ENCODE measurements at regions not wholly inside any gene's neighbourhood (a gene's known extent, or its start where the extent isn't known, plus 50 kb on each side); places are given as distances from the start of the nearest gene placed in this dataset.
"Not testable (repeated sequence)": the region's sequence is repeated elsewhere in the genome, so short reads cannot be mapped to it uniquely, and the experiment has no call there.

GRCh38 chr5:3481175-3481574 lies 114.5 kb upstream of the IRX1 start:
- DNase-seq, result no peak

GRCh38 chr5:3475674-3476073 lies 120.0 kb upstream of the IRX1 start:
- no peak for DNase-seq

- DNase-seq, result no peak
Measured at GRCh38 chr5:3466392-3466791, 129.2 kb upstream of the IRX1 start.

GRCh38 chr5:3460416-3460815 lies 135.2 kb upstream of the IRX1 start:
- no peak for DNase-seq

GRCh38 chr5:3456121-3456681 lies 139.4 kb upstream of the IRX1 start:
- no peak for DNase-seq

GRCh38 chr5:3454028-3454427 lies 141.6 kb upstream of the IRX1 start:
- DNase-seq, result not testable (repeated sequence)

- DNase-seq, result no peak
Measured at GRCh38 chr5:3452622-3453021, 143.0 kb upstream of the IRX1 start.

- no peak for DNase-seq
Measured at GRCh38 chr5:3451961-3452360, 143.7 kb upstream of the IRX1 start.

GRCh38 chr5:3449481-3449880 lies 146.2 kb upstream of the IRX1 start:
- no peak for DNase-seq

GRCh38 chr5:3446410-3446809 lies 149.2 kb upstream of the IRX1 start:
- no peak for DNase-seq

GRCh38 chr5:3445517-3445916 lies 150.1 kb upstream of the IRX1 start:
- not testable (repeated sequence) for DNase-seq

GRCh38 chr5:3432135-3432534 lies 163.5 kb upstream of the IRX1 start:
- DNase-seq, result no peak

GRCh38 chr5:3430691-3431090 lies 164.9 kb upstream of the IRX1 start:
- DNase-seq, result no peak

GRCh38 chr5:3429962-3430361 lies 165.7 kb upstream of the IRX1 start:
- DNase-seq, result peak; percentile 30

- DNase-seq, result peak; percentile 93
Measured at GRCh38 chr5:3428334-3428733, 167.3 kb upstream of the IRX1 start.

GRCh38 chr5:3424946-3425345 lies 170.7 kb upstream of the IRX1 start:
- DNase-seq, result no peak

GRCh38 chr5:3417376-3417943 lies 178.2 kb upstream of the IRX1 start:
- DNase-seq, result no peak

- no peak for DNase-seq
Measured at GRCh38 chr5:3414371-3414770, 181.3 kb upstream of the IRX1 start.

- no peak for DNase-seq
Measured at GRCh38 chr5:3412146-3412545, 183.5 kb upstream of the IRX1 start.

- no peak for DNase-seq
Measured at GRCh38 chr5:3411363-3411762, 184.3 kb upstream of the IRX1 start.

- DNase-seq, result no peak
Measured at GRCh38 chr5:3401635-3402034, 194.0 kb upstream of the IRX1 start.

GRCh38 chr5:3400659-3401058 lies 195.0 kb upstream of the IRX1 start:
- DNase-seq, result no peak

- DNase-seq, result no peak
Measured at GRCh38 chr5:3394891-3395599, 200.6 kb upstream of the IRX1 start.

GRCh38 chr5:3393920-3394597 lies 201.6 kb upstream of the IRX1 start:
- DNase-seq, result peak; percentile 62
